Neural progenitor cell (in vitro differentiated cells): ENCODE measurements at regions not wholly inside any gene's neighbourhood (a gene's known extent, or its start where the extent isn't known, plus 50 kb on each side); places are given as distances from the start of the nearest gene placed in this dataset.

Source experiments
- EZH2 ChIP-seq: fragments of 200-600 bp; sonication (generic); IDR thresholded peaks from 2 replicates; pipeline ENCODE4 v1.6.1; 2017; ENCODE audit warnings: antibody characterized with exemption, mild to moderate bottlenecking, moderate library complexity
- EZH2phosphoT487 ChIP-seq: fragments of 200-600 bp; sonication (generic); IDR thresholded peaks from 2 replicates; pipeline ENCODE4 v1.6.1; 2017; ENCODE audit warnings: antibody characterized with exemption
- TF ChIP-seq, protein P1 (sequence below): fragments of 200-600 bp; sonication (generic); IDR thresholded peaks from 2 replicates; pipeline ENCODE4 v1.5.1; 2017; ENCODE audit warnings: antibody characterized with exemption, mild to moderate bottlenecking

DNA sequence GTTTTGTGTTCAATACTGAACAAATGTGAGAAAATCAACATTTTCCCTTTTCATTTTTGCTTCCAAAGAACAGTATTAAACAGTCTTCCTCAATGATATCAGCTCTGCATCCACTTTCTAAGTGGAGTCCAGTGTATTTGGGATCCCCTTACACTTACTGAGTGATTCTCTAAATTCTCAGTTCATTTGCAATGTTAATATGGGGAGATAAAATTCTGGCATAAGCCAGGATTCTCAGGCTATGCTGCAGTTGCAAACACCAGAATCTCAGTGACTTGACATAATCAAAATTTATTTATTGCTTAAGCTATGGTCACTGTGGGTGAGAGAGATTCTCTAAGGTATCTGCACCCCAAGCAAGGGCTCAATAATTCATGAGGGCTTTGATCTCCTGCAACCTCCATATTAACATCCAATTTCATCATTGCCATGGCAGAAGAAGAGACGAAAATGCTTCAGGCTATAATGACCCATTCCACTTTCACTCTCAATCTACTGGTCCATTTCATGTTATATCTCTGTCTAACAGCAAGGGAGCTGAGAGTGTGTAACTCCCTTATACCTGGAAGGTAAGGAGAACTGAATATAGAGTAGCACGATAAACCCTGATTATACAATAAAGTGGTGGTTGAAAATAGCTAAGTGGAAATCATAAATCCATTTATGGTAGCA, 64.1 kb upstream of the CARD18 start:
- TF ChIP-seq, protein P1, sequence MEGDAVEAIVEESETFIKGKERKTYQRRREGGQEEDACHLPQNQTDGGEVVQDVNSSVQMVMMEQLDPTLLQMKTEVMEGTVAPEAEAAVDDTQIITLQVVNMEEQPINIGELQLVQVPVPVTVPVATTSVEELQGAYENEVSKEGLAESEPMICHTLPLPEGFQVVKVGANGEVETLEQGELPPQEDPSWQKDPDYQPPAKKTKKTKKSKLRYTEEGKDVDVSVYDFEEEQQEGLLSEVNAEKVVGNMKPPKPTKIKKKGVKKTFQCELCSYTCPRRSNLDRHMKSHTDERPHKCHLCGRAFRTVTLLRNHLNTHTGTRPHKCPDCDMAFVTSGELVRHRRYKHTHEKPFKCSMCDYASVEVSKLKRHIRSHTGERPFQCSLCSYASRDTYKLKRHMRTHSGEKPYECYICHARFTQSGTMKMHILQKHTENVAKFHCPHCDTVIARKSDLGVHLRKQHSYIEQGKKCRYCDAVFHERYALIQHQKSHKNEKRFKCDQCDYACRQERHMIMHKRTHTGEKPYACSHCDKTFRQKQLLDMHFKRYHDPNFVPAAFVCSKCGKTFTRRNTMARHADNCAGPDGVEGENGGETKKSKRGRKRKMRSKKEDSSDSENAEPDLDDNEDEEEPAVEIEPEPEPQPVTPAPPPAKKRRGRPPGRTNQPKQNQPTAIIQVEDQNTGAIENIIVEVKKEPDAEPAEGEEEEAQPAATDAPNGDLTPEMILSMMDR: no peak
- TF ChIP-seq EZH2phosphoT487 (no peak), EZH2 (no peak)
